Left renal cortex interstitium (tissue), 4 donors: ENCODE measurements at regions not wholly inside any gene's neighbourhood (a gene's known extent, or its start where the extent isn't known, plus 50 kb on each side); places are given as distances from the start of the nearest gene placed in this dataset.

Experiments used
- DNase-seq, 4 donors: peaks; one replicate each; pipeline ENCODE4 v3.0.0-alpha.2; 2013; ENCODE audit warnings: low read depth in 4 of 4, low spot score in 2 of 4, missing footprints in 1 of 4

DNA sequence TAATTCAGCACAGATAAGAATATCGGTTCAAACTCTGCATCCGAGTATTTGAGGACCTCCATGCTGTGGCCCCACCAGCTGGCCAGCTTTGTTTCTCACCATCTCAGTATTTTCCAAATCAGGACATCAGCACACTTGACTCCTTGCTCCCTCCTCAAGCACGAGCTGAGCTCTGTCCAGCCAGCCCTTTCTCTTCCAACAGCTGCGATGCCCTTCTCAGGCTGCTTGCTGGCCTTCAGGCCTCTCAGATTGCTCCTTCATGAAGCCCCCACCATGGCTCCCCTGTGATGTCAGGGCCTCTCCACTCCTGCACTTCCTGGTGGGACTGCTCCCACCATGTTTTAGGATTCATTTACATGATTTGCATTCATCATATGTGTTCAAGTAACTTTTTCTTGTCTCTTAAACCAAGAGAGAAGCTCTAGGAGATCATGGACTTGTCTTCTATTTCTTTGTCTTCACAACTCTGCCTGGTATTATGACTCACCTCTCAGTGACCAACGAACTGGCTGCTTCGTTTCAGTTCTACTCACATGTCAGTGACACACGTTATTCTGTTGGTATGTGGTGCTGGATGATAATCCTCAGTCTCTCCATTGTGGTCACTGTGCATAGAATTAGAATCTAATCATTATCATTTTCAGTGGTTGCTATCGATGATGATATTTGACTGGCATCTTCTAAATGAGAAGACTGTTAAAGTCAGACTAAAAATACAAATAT is 471.7 kb downstream of the EFNB2 start:
- no peak for DNase-seq

DNA sequence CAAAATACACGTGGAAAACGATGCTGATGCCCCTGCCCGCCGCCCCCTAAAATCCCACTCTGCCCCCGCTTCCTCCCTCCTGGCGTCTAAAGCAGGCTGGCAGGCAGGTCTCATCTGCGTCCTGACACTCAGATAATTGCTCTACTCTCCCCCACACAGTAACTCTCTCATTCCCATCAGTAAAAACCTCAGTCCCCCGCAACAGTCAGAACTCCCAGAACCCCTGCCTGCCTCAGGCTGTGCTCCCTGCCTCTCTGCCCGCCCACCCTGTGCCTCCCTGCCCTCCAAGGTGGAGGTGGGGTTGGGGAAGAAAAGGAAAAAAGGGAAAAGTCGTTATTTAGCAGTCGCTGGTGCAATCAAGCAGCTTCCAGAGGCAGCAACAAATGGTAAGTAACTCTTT is 473.7 kb downstream of the EFNB2 start:
- no peak for DNase-seq

DNA sequence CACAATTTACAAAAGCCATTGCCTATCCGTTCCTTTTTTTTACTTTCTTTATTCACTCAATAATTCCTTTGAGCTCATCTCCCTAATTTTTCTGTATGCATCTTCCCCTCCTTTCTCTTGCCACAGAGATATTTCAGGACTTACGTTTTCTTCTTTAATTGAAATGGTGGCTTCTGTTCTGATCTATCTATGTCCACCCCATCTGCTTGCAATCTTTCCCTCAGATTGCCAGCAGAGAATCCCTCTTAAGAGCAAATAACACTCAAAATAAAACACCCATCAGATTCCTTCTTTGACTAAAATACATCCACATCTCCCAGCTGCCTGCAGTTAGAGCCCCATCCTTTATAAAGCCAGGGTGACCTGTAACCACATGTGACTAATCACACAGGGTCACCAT is 478.6 kb downstream of the EFNB2 start:
- DNase-seq: no peak

DNA sequence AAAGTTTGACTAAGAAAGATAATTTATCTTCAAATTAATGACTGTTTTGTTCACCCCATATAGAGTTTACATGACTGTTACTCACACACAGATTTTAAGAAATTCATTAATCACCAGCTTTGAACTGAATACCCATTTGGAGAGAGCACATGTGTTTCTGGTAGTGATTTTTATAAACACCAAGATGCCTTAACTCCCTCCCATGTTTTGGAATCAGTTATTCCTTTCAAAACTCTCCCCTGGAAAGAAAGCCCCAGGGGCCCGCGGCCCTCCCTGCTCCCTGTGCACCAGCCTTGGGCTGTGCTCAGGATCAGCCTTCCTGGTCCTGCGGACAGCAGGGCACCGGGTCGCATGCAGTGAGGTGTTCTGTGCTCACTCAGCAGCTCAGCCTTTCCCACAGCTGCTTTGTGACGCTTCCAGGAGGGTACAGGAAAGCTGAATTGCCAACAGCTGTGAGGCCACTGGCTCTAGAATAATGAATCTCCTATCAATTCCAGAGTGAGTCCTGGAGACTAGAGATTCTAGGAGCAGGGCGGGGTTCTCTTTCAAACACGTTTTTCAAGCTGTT is 483.2 kb downstream of the EFNB2 start:
- no peak for DNase-seq

DNA sequence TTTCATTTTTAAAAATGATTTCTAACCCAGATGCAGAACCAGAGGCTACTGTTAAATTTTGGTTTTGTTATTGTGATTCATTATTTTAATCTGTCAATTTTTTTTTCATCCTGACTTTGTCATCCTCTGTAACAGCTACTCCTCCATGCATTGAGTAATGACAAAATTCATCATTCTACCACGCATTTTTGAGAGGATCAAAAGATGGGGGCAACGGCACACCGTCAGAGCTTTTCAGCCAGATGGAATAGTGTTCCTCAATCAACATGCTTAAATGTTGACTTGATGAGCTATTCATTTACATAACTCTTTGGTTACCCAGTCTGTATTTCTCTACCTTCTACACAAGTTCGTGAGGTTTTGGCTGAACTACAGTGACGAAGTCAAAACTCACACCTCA is 486.3 kb downstream of the EFNB2 start:
- no peak for DNase-seq

DNA sequence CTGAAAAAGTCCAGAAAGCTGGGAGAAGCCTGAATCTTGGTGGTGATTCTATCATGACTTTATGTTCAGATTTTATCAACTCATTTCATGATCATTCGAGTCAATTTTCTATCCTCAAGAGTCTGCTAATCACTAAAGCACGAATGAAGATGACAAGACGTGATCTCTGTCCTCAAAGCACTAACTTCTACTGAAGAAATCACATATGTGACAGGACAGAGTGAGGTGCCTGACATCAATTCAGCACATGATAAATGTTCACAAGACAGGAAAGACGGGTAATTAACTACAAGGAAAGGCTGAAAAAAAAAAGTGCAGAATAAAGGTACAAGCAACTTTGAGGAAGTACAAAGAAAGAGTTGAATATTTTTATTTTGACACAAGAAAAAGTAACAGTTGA is 487.1 kb downstream of the EFNB2 start:
- DNase-seq: no peak

DNA sequence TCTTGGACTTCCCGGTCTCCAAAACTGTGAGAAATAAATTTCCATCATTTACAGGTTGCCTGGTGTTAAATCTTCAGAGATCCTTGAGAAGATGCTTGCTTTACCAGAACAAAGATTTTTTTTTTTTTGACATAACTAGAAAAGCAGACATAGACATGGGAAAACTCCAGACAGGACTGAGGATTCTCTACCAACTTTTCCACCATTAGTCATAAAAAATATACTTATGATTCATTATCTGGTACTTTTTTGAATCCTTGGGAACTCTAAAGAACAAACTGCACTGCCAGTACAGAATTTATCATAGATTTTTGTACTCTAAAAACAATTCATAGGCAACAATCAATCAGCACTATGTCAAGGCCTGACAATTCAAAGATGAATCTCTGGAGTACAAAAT is 487.6 kb downstream of the EFNB2 start:
- DNase-seq: no peak

DNA sequence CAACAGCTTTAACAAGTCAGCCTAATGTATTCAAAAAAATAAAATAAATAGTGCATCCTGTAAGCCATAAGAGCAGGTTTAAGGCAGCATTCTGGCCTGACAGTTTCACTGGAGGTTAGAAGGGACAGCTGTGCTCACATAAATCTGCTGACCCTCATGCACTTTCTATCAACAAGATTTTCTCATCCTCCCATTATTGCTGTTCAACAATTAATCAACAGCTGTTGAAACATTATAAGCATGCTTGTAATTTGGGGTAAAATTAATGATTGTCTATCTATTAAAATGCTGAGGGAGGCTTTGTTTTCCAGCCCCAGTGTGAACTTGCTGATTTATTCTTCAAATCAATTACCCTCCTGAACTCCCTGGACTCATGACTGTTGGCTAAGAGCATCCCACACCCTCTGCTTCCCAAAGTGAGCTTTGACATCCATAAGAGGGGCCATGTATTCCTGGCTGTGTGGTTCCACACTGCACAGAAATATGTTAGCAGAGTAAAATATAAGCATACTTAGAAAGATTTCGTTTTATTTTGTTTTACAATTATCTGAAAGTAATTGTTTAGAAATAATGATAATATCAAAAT is 492.4 kb downstream of the EFNB2 start:
- DNase-seq: peak; percentile 46 to 75 (median 60)

DNA sequence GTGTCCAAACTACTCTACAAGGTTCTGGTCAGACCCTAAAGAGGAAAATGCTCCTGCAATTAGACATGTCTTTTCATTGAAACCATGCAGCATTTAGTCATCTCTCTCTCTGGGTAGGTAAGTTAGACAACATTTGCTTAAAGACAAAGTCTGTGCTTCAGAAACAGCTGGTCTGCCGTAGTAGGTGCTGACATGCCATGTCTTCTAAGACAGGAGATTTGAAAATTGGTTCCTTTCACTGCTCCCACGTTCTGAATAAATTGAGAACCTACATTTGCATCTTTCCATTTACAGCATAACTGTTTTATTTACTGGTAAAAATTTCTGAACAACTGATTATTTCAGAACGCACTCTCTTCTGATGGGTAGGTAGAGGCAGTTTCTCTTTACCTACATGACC is 494.0 kb downstream of the EFNB2 start:
- DNase-seq: no peak

DNA sequence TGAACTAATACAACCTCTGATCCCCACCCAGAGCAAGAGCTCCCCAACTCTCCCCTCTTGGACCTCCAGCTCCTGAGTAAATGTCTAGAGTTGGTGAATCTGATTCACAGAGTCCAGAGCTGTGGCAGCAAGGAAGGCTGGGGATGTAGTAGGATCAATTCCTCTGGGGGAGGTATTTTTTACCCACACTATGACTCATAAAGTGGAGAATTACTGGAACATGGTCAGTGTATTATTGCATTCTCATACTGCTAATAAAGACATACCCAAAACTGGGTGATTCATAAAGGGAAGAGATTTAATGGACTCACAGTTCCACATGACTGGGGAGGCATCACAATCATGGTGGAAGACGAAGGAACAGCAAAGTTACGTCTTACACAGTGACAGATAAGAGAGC is 496.7 kb downstream of the EFNB2 start:
- DNase-seq: no peak

DNA sequence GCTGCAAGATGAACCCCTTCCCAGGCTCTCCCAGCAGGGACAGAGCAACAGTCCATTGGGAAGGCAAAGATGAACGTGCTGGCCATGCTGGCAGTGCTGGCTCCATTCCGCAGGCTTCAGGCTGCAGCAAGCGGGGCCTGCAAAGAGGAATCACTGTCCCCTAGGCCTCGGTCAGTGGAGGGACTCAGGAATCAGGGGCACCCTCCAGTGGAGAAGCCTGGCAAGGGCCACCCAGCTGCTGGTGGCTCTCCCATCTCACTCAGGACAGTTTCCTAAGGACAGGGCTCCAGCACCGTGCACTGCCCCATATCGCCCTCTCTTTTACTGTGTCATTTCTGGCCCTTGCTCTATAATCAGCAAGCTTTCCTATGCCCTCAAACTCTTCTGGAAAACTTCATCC is 498.6 kb downstream of the EFNB2 start:
- no peak for DNase-seq

DNA sequence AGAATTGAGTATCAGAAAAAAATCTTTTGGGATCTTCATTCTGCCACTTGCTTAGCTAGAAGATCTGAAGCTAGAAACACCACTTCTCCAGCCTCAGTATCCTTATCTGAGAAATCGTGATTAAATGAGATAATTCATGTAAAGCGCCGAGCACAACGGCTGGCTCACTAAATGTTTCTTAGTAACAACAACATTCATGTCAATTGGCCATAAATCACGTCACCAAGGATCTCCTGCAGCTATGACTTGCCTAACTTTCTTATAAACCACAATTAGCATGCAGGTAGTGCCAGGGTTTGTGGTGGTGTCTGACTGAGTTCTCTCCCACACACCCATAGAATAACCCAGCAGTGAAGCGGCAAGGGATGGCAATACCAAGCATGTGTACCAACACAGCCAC is 501.3 kb downstream of the EFNB2 start:
- DNase-seq: no peak

DNA sequence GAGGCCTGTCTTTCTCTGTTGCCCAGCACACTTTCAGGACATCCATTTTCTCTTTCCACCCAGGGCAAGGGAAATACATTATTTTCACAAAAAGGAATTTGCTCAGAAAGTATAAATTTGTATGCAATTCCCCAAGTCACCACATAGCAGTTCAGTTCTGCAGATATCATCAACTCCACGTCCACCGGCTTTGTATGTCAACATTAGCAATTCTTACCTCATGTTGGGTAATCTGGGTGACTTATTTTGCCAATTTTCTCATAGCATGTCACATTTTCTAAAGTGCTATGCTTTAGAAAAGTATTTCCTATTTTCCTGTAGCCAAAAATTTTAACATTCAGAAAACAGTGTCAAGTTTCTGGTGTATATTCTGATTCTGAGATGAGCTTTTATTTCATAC is 501.8 kb downstream of the EFNB2 start:
- no peak for DNase-seq

DNA sequence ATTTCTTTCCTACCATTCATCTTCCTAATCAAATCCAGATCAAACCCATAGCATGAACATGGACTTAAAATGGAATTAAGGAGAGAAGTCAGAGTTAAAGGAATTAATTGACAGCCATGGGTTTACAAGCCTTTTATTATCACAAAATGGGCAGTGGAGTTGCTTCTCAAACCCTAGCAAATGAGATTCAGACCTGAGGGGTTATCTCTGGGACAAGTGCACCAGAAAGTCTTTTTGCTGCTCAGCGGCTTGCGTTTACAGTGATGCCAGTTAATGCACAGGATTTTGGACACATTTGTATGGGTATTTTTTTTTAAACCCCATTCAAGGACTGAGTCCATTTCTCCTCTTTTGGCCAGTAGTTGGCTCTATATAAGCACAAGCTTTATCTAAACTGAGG is 503.0 kb downstream of the EFNB2 start:
- DNase-seq: no peak

DNA sequence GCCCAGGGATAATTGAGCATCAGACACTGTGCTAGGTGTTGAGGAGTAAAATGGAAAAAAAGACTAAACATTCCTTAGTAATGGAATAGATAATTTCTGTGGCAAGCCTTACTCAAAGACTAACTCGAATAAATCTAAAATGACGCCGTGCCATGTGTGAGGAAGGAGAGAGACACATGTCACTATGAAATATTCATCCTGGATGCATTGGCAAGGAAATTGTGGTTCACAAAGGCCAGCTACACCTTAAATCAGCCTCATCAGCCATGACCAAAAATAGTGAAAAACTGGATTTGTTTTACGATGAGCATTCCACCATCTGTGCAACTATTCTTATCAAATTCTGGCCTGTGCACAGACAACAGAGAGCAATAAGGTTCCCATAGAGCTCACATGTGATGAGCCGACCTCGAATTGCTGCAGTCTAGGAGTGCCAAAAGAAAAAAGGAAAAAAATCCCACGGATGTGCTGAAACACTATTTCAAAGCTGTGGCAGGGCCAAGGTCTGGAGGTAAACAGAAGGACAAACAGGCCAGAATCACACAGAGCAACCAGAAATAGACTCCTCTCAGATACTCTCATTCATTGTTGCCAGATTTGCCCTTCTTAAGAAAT is 505.7 kb downstream of the EFNB2 start:
- DNase-seq: no peak

DNA sequence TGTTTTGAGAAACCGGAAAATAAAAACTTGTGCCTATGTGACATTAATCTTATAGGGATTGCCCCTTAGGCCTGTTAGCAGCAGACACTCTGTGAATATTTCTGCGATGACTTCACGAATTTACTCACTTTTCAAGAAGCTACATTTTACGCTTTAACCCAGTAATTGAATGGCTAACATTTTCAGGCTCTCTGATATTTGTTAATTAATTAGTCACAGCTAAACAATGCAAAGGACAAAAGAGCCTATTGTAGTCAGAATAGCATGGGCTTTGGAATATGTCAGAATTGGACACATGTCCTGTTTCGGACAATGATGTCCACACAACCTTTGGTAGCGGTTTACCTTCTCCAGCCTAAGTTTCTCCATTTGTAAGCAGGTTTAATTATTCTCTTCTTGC is 506.6 kb downstream of the EFNB2 start:
- DNase-seq: no peak

DNA sequence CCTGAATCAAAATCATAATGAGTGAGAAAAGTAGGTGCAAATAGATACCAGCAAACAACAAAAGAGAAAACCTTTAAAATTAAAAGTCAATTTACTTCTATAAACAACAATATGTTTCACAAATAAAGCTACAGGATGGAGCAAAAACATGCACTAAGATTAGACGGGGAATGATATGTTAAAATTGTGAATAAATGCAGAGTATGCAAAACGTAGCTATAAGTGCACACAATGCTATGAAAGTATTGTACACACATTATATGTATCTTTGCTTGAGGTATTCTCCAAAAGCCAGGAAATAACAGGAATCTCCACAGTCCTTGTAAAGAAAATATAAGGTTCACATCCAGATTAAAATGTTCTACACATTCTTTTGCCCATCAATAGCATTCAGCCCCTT is 523.9 kb downstream of the EFNB2 start:
- DNase-seq: no peak

DNA sequence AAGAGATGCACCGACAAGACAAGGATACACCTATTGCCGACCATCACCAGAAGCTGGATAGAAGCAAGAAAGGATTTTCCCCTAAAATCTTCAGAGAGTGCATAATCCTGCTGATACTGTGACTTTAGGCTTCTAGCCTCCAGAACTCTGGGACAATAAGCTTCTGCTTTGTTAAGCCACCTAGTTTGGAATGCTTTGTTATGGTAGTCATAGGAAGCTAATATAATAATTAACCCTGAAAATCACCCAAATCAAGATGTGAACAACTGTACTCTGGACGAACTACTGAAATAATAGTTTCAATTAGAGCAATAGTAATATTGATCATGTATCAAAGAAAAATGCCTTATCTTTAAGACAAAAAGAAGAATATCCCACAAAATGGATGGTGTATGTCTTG is 524.6 kb downstream of the EFNB2 start:
- no peak for DNase-seq

DNA sequence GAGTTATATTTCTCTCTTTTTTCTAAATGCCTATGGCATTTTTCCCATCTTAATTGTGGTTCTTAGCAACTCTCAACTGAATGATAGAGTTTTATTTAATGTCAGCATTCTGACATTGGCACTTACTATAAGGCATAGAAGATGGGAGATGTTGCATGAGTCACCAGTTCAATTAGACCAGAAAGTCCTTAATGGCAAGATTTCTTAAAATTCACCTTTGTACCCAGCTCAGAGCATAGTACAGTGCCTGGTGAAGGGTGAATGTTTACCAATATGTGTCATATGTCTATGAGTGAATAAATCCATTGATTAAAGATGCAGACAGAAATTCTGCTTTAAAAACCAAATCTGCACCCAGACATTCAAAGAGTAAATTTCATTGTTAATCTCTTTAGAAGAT is 526.9 kb downstream of the EFNB2 start:
- DNase-seq: no peak

DNA sequence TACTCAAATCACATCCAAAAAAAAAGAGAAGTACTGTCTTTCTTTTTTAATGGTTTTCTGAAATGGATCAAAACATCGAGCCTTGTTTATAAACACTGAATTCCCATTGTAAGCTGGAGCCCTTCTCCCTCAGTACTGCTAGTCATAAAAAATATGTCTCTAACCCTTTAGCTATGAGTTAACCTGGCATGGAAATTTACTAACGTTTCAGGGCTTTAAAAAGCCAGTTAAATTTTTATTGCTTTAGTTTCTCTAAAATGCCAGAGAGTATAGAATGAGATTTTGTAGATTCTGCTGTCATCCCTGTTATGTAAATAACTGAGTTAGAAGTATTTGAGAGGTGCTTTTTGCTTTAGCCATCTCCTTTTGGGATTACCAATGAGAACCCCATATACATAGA is 528.3 kb downstream of the EFNB2 start:
- DNase-seq: no peak

DNA sequence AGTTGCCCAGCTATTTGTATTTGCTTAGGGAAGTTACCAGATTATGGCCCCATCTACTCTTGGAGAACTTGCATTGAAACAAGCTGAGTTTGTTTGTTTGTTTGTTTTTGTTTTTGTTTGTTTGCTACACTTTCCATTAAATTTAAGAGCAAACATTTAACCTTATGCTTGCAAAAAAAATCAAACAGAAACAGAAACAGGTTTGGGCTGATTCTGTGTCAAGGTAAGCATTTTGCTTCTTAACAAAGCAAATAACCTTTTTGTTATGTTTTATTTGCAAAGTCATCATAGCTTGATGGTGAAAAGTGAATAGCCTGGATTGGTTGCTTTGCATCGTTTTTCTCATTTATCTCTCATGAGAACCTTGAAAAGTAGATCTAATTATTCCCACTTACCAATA is 531.8 kb downstream of the EFNB2 start:
- no peak for DNase-seq

DNA sequence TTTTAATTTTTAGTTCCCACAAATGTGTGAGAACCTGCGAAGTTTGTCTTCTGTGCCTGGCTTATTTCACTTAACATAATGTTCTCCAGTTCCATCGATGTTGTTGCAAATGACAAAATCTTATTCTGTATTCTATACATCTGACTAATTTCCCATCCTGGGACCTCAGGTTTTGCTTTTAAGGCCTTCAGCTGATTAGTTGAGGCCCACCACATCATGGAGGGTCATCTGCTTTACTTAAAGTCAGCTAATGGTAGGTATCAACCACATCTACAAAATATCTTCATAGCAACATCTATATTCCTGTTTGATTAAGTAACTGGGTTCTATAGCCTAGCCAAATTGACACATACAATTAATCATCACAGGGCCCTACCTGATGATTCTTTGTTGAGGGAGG is 534.0 kb downstream of the EFNB2 start:
- no peak for DNase-seq
